OCI-LY3 (cell line): ENCODE measurements at regions not wholly inside any gene's neighbourhood (a gene's known extent, or its start where the extent isn't known, plus 50 kb on each side); places are given as distances from the start of the nearest gene placed in this dataset.

Source experiments
- H2AFZ ChIP-seq: fragments of 200-600, 300-600 bp; shearing (Covaris generic); 2 replicates; pipeline ENCODE4 v1.6.0; 2014; ENCODE audit warnings: antibody characterized with exemption, low read depth, low read length
- H3K27ac ChIP-seq: fragments of 200-600, 300-600 bp; sonication (generic); 2 replicates; pipeline ENCODE4 v1.5.1; 2014; ENCODE audit warnings: mild to moderate bottlenecking, low read length, moderate library complexity, mixed read lengths
- H3K27me3 ChIP-seq: fragments of 200-600, 300-600 bp; sonication (generic); 2 replicates; pipeline ENCODE4 v1.6.1; 2014; ENCODE audit warnings: low read depth, low read length, mixed read lengths
- H3K36me3 ChIP-seq: fragments of 200-600, 300-600 bp; sonication (generic); replicated peaks from 2 replicates; pipeline ENCODE3; 2014; ENCODE audit warnings: low read depth, low read length, mixed read lengths
- H3K4me1 ChIP-seq: fragments of 300-600, 200-600 bp; sonication (generic); 2 replicates; pipeline ENCODE4 v1.6.1; 2014; ENCODE audit warnings: low read length, mixed read lengths
- H3K4me2 ChIP-seq: fragments of 200-600, 300-600 bp; sonication (generic); 2 replicates; pipeline ENCODE4 v1.6.1; 2014; ENCODE audit warnings: low read length, mixed read lengths
- H3K4me3 ChIP-seq: fragments of 300-600, 200-600 bp; sonication (generic); 2 replicates; pipeline ENCODE4 v1.5.1; 2014; ENCODE audit warnings: antibody characterized with exemption, mild to moderate bottlenecking, low read length, moderate library complexity
- H3K79me2 ChIP-seq: fragments of 300-600, 200-600 bp; shearing (Covaris generic); 2 replicates; pipeline ENCODE4 v1.6.1; 2014; ENCODE audit warnings: mild to moderate bottlenecking, low read length, mixed read lengths
- H3K9ac ChIP-seq: fragments of 300-600, 200-600 bp; shearing (Covaris generic); 2 replicates; pipeline ENCODE4 v1.6.0; 2014; ENCODE audit warnings: mild to moderate bottlenecking, low read length, moderate library complexity
- H3K9me3 ChIP-seq: fragments of 200-600, 300-600 bp; shearing (Covaris generic); 2 replicates; pipeline ENCODE4 v1.6.1; 2014; ENCODE audit warnings: low read length, mixed read lengths; ENCODE audit not compliant: insufficient read depth
- H4K20me1 ChIP-seq: fragments of 200-600, 300-600 bp; sonication (generic); 2 replicates; pipeline ENCODE4 v1.6.1; 2016; ENCODE audit warnings: low read length, mixed read lengths; ENCODE audit not compliant: insufficient read depth
- CTCF ChIP-seq: fragments of 200-600, 300-600 bp; sonication (generic); IDR thresholded peaks from 2 replicates; pipeline ENCODE4 v1.5.1; 2014; ENCODE audit warnings: antibody characterized with exemption, low read length, low read depth
- EZH2phosphoT487 ChIP-seq: fragments of 200-600 bp; shearing (Covaris generic); IDR thresholded peaks from 2 replicates; pipeline ENCODE4 v1.6.1; 2018; ENCODE audit warnings: antibody characterized with exemption, mixed run types, low read depth

DNA sequence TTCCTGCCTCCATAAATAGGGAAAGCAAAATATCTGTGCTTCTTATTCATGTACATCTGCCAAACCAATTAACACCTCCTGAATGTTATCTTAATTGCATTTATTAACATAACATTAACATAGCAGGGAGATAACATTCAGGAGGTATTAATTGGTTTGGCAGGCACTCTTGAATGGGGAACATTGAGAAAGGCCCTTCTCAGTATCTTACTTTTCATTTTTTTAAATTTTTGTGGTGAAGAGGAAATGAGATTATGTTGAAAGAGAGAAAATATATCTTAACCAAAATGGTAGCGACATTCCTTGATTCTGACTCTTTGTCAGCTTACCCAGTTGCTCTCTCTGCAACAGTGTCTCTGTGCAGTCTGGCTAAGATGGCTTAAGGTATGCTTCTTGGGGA, 100.4 kb upstream of the TLE1 start:
- Histone ChIP-seq H3K9me3 (no peaks in the 10 kb centered on the region), H2AFZ (no peak overlapping the region), H3K27ac (no peak overlapping the region), H3K27me3 (no peaks in the 10 kb centered on the region), H3K4me3 (no peak overlapping the region), H3K4me2 (no peak overlapping the region), H4K20me1 (no peaks in the 10 kb centered on the region), H3K4me1 (no peaks in the 10 kb centered on the region), H3K79me2 (no peaks in the 10 kb centered on the region), H3K36me3 (no peaks in the 10 kb centered on the region), H3K9ac (no peak overlapping the region)
- TF ChIP-seq CTCF (no peak), EZH2phosphoT487 (no peak)

- no peaks in the 10 kb centered on the region for H3K9me3 ChIP-seq
- H3K4me1 ChIP-seq: no peaks in the 10 kb centered on the region
- H3K27ac ChIP-seq: no peak overlapping the region
- H3K27me3 ChIP-seq: no peaks in the 10 kb centered on the region
- H3K36me3 ChIP-seq: no peaks in the 10 kb centered on the region
- no peak overlapping the region for H2AFZ ChIP-seq
- no peak for TF ChIP-seq EZH2phosphoT487
- no peaks in the 10 kb centered on the region for H4K20me1 ChIP-seq
- no peak overlapping the region for H3K9ac ChIP-seq
- H3K79me2 ChIP-seq: no peaks in the 10 kb centered on the region
- H3K4me2 ChIP-seq: no peak overlapping the region
- H3K4me3 ChIP-seq: no peak overlapping the region
Measured at GRCh38 chr9:81790166-81790565, 100.8 kb upstream of the TLE1 start.

GRCh38 chr9:81791076-81791475, 101.7 kb upstream of the TLE1 start:
- Histone ChIP-seq H3K36me3 (no peaks in the 10 kb centered on the region), H4K20me1 (no peaks in the 10 kb centered on the region), H3K27ac (no peak overlapping the region), H3K79me2 (no peaks in the 10 kb centered on the region), H3K4me1 (no peaks in the 10 kb centered on the region), H2AFZ (no peak overlapping the region), H3K9ac (no peak overlapping the region), H3K4me3 (no peak overlapping the region), H3K9me3 (no peaks in the 10 kb centered on the region), H3K27me3 (no peaks in the 10 kb centered on the region), H3K4me2 (no peak overlapping the region)
- no peak for TF ChIP-seq EZH2phosphoT487

- H4K20me1 ChIP-seq: no peaks in the 10 kb centered on the region
- no peak overlapping the region for H3K9ac ChIP-seq
- H3K4me1 ChIP-seq: no peaks in the 10 kb centered on the region
- H3K4me3 ChIP-seq: no peak overlapping the region
- H3K27me3 ChIP-seq: no peaks in the 10 kb centered on the region
- H3K79me2 ChIP-seq: no peaks in the 10 kb centered on the region
- TF ChIP-seq CTCF (no peak), EZH2phosphoT487 (no peak)
- H3K4me2 ChIP-seq: no peak overlapping the region
- H3K27ac ChIP-seq: no peak overlapping the region
- H2AFZ ChIP-seq: no peak overlapping the region
- no peaks in the 10 kb centered on the region for H3K36me3 ChIP-seq
- H3K9me3 ChIP-seq: no peaks in the 10 kb centered on the region
Measured at GRCh38 chr9:81798606-81799005, 109.3 kb upstream of the TLE1 start.

GRCh38 chr9:81801190-81801589, 111.8 kb upstream of the TLE1 start:
- H3K27me3 ChIP-seq: no peaks in the 10 kb centered on the region
- no peak overlapping the region for H2AFZ ChIP-seq
- no peaks in the 10 kb centered on the region for H4K20me1 ChIP-seq
- no peaks in the 10 kb centered on the region for H3K79me2 ChIP-seq
- H3K4me2 ChIP-seq: no peak overlapping the region
- H3K9me3 ChIP-seq: no peaks in the 10 kb centered on the region
- no peak for TF ChIP-seq EZH2phosphoT487
- no peak for TF ChIP-seq CTCF
- H3K4me3 ChIP-seq: no peak overlapping the region
- no peaks in the 10 kb centered on the region; the same call in 1 of the 2 replicates for H3K4me1 ChIP-seq
- H3K27ac ChIP-seq: no peak overlapping the region
- no peaks in the 10 kb centered on the region for H3K36me3 ChIP-seq
- no peak overlapping the region for H3K9ac ChIP-seq
